ENCODE measurements at regions not wholly inside any gene's neighbourhood (a gene's known extent, or its start where the extent isn't known, plus 50 kb on each side); places are given as distances from the start of the nearest gene placed in this dataset.

DNA sequence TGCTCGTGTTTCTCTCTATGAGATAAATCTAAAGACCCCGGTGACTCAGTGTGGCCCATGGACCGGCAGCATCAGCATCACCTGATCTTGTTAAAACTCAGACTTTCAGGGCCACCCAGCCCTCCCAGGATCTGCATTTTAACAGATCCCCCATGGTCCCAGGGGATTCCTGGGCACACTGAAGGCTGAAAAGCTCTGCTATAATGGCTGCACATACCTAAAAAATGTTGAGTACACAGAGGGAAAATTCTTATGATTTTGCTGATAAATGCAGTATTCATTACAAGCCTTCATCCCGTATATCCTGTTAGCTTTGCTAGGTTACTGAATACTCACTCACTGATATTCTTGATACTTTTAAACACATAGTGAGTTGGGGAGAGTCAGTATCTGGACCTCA is 200.5 kb downstream of the MYLK4 start:
- no peak overlapping the region for H3K4me3 ChIP-seq (ENCODE audit: low read length)
- WGBS (ENCODE audit: insufficient coverage): 90% methylated on average over 3 of the region's 4 CpGs
- ATAC-seq: no peak
- Mint-ChIP-seq H3K36me3 (no peaks in the 10 kb centered on the region), H3K27me3 (ENCODE audit: low read depth in 2 of 2) (peaks cover 26 to 37% of the 10 kb centered on the region in 2 donors), H3K4me3 (no peak overlapping the region), H3K27ac (no peak overlapping the region), H3K9me3 (no peaks in the 10 kb centered on the region), H3K4me1 (peaks cover 0 to 3% of the 10 kb centered on the region in 2 donors)
- DNase-seq: no peak
- intact Hi-C loops (cut with micrococcal nuclease): no loop called here
- H3K36me3 ChIP-seq (ENCODE audit: control insufficient read depth, insufficient read depth, low read length): no peaks in the 10 kb centered on the region
- TF ChIP-seq, protein P1, sequence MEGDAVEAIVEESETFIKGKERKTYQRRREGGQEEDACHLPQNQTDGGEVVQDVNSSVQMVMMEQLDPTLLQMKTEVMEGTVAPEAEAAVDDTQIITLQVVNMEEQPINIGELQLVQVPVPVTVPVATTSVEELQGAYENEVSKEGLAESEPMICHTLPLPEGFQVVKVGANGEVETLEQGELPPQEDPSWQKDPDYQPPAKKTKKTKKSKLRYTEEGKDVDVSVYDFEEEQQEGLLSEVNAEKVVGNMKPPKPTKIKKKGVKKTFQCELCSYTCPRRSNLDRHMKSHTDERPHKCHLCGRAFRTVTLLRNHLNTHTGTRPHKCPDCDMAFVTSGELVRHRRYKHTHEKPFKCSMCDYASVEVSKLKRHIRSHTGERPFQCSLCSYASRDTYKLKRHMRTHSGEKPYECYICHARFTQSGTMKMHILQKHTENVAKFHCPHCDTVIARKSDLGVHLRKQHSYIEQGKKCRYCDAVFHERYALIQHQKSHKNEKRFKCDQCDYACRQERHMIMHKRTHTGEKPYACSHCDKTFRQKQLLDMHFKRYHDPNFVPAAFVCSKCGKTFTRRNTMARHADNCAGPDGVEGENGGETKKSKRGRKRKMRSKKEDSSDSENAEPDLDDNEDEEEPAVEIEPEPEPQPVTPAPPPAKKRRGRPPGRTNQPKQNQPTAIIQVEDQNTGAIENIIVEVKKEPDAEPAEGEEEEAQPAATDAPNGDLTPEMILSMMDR (IDR thresholded peaks at IDR 0.05): no peak
- H3K27ac ChIP-seq (ENCODE audit: low read length): no peak overlapping the region
- peaks cover 11% of the 10 kb centered on the region for H3K27me3 ChIP-seq (ENCODE audit: control insufficient read depth, insufficient read depth, low read length)
- no peaks in the 10 kb centered on the region for H3K4me1 ChIP-seq (ENCODE audit: control insufficient read depth, insufficient read depth, low read length)
- H3K9me3 ChIP-seq (ENCODE audit: control insufficient read depth, insufficient read depth, low read length): no peaks in the 10 kb centered on the region

DNA sequence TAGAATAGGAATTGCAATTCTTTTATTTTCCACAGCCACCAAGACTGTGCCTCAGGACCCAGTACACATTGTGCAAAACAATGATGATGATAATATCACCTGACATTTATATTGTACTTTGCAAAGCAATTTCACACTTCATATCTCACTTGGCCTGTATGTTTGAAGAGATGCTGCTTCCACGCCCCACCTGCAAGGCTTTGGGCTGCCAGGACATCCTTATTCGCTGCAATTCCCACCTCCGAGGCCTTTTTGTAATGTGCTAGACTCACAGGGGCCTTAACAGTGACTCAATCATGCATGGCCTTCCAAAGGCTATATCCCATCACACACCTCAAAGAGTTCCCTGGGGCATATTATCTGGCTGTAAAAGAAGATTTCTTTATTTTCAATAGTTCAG is 200.9 kb downstream of the MYLK4 start:
- peaks cover 11% of the 10 kb centered on the region for H3K27me3 ChIP-seq (ENCODE audit: control insufficient read depth, insufficient read depth, low read length)
- 87% methylated on average over 3 of the region's 3 CpGs for WGBS (ENCODE audit: insufficient coverage)
- H3K36me3 ChIP-seq (ENCODE audit: control insufficient read depth, insufficient read depth, low read length): no peaks in the 10 kb centered on the region
- H3K4me3 ChIP-seq (ENCODE audit: low read length): no peak overlapping the region
- no peak for ATAC-seq
- DNase-seq: no peak
- H3K36me3 Mint-ChIP-seq: no peaks in the 10 kb centered on the region
- H3K27ac ChIP-seq (ENCODE audit: low read length): no peak overlapping the region
- peaks cover 26 to 36% of the 10 kb centered on the region in 2 donors for H3K27me3 Mint-ChIP-seq (ENCODE audit: low read depth in 2 of 2)
- H3K27ac Mint-ChIP-seq: no peak overlapping the region
- TF ChIP-seq, protein P1 (IDR thresholded peaks at IDR 0.05): no peak
- intact Hi-C loops (cut with micrococcal nuclease): no loop called here
- no peaks in the 10 kb centered on the region for H3K9me3 Mint-ChIP-seq
- no peaks in the 10 kb centered on the region for H3K4me1 ChIP-seq (ENCODE audit: control insufficient read depth, insufficient read depth, low read length)
- H3K4me3 Mint-ChIP-seq: no peak overlapping the region
- peaks cover 0 to 3% of the 10 kb centered on the region in 2 donors for H3K4me1 Mint-ChIP-seq
- no peaks in the 10 kb centered on the region for H3K9me3 ChIP-seq (ENCODE audit: control insufficient read depth, insufficient read depth, low read length)

DNA sequence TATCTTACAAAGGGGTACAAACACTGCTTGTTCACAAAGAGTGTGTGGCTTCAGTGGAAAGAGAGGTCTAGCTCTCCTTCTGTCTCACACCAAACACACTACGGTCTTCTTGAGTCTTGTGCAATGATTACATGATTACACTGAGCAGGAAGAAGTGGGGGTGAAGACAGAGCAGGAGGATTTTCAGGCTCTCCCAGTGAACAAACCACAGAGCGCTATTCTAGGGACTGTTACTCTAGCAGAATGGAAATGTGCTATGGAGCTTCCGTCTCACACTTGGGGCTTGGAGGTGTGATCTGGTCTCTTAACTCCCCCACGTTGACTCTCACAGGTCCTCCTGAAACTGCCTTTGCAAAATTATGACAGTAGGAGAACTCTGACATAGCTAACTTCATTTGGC is 203.4 kb downstream of the MYLK4 start:
- Histone ChIP-seq H3K4me3 (ENCODE audit: low read length) (no peak overlapping the region), H3K4me1 (ENCODE audit: control insufficient read depth, insufficient read depth, low read length) (peaks cover 13% of the 10 kb centered on the region), H3K36me3 (ENCODE audit: control insufficient read depth, insufficient read depth, low read length) (no peaks in the 10 kb centered on the region), H3K27me3 (ENCODE audit: control insufficient read depth, insufficient read depth, low read length) (peaks cover 15% of the 10 kb centered on the region), H3K9me3 (ENCODE audit: control insufficient read depth, insufficient read depth, low read length) (no peaks in the 10 kb centered on the region), H3K27ac (ENCODE audit: low read length) (no peak overlapping the region)
- intact Hi-C loops (cut with micrococcal nuclease): no loop called here
- H3K9me3 Mint-ChIP-seq: no peaks in the 10 kb centered on the region
- no peak overlapping the region for H3K4me3 Mint-ChIP-seq
- H3K4me1 Mint-ChIP-seq: peaks cover 15 to 18% of the 10 kb centered on the region in 2 donors
- peak in 1 of 3 donors; percentile 7 for ATAC-seq
- peaks cover 27 to 58% of the 10 kb centered on the region in 2 donors for H3K27me3 Mint-ChIP-seq (ENCODE audit: low read depth in 2 of 2)
- TF ChIP-seq, protein P1 (IDR thresholded peaks at IDR 0.05): no peak
- 34% methylated on average over 4 of the region's 4 CpGs for WGBS (ENCODE audit: insufficient coverage)
- H3K36me3 Mint-ChIP-seq: no peaks in the 10 kb centered on the region
- no peak for DNase-seq
- H3K27ac Mint-ChIP-seq: no peak overlapping the region

DNA sequence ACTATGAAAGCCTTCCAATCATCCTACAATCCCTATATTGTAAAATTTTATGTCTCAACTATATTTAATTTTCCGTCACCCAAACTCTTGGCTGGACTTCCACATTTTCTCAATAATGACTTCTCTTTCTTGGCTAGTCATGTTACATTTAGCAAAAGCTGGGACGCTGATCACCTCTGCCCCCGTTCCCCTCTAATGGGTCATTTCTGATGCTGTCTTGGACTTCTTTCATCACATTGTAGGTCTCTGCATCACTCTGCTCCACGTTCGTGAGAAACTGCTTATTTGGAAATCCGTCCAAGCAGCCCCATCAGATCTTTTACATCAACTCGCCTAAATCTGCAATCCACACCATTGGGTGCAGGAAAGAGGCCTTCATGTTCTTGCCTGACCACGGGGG is 203.8 kb downstream of the MYLK4 start:
- TF ChIP-seq, protein P1 (IDR thresholded peaks at IDR 0.05): no peak
- no peak for DNase-seq
- H3K9me3 Mint-ChIP-seq: no peaks in the 10 kb centered on the region
- intact Hi-C loops (cut with micrococcal nuclease): no loop called here
- no peaks in the 10 kb centered on the region for H3K9me3 ChIP-seq (ENCODE audit: control insufficient read depth, insufficient read depth, low read length)
- H3K4me1 ChIP-seq (ENCODE audit: control insufficient read depth, insufficient read depth, low read length): peaks cover 18% of the 10 kb centered on the region
- H3K4me1 Mint-ChIP-seq: peaks cover 19 to 23% of the 10 kb centered on the region in 2 donors
- peaks cover 16% of the 10 kb centered on the region for H3K27me3 ChIP-seq (ENCODE audit: control insufficient read depth, insufficient read depth, low read length)
- peaks cover 27 to 59% of the 10 kb centered on the region in 2 donors for H3K27me3 Mint-ChIP-seq (ENCODE audit: low read depth in 2 of 2)
- H3K4me3 ChIP-seq (ENCODE audit: low read length): no peak overlapping the region
- no peaks in the 10 kb centered on the region for H3K36me3 Mint-ChIP-seq
- H3K27ac Mint-ChIP-seq: no peak overlapping the region
- WGBS (ENCODE audit: insufficient coverage): 92% methylated on average over 8 of the region's 8 CpGs
- no peak for ATAC-seq
- H3K36me3 ChIP-seq (ENCODE audit: control insufficient read depth, insufficient read depth, low read length): no peaks in the 10 kb centered on the region
- H3K27ac ChIP-seq (ENCODE audit: low read length): no peak overlapping the region
- H3K4me3 Mint-ChIP-seq: no peak overlapping the region

Measured in natural killer cell (primary cell).